ENCODE measurements at regions not wholly inside any gene's neighbourhood (a gene's known extent, or its start where the extent isn't known, plus 50 kb on each side); places are given as distances from the start of the nearest gene placed in this dataset.

DNA sequence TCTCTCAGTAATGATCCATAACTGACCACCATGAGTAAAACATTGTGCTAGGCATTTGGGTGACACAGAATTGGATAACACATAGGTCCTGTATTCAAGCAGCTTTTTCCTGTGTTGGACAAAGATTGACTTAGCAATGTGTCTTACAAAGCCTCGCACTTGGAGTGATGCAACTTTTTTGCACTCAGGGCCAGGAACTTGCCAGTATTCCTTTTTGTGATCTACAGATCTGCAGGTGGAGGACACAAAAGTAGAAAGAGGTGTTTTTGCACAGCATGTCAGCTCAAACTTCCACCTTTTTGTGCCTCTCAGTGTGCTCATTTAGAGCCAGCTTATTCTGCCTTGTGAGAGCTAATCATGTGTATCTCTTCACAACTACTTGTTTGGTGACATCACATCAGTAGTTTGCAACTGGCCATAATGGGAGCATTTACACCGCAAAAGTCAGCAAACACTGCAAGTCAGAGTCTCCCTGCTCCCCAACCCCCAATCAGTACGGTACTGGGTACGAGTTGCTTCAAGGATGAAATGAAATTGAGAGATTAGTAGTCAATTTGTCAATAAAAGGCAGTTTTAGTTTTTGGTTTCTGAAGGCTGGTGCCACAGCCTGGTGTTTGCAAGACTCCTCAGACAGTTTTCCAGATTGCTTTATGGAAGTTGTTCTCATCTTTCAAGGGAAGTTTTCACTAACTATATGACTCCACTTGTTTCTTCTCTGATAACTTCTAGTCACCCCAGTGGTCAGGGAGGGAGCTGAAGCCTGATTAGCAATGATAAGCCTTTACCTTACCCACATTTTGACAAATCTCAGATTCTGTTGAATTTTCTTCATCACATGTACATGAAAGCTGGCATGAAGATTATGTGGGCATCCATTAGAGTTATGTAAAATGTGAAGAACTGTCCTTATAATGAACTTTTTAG, 149.1 kb downstream of the PDCD6IP start:
- Histone ChIP-seq H3K9me3 (ENCODE audit: control insufficient read depth, low read depth, low read length) (no peaks in the 10 kb centered on the region), H3K9ac (ENCODE audit: control insufficient read depth, extremely low read depth, insufficient read depth, low read length) (no peak overlapping the region), H3K79me2 (ENCODE audit: control insufficient read depth, insufficient read depth, low read length) (no peaks in the 10 kb centered on the region), H2AFZ (ENCODE audit: control insufficient read depth, low read length) (no peak overlapping the region), H3K4me2 (ENCODE audit: control insufficient read depth, extremely low read depth, insufficient read depth, low read depth, low read length) (no peak overlapping the region), H3K4me3 (ENCODE audit: control insufficient read depth in 2 of 3, extremely low read depth in 1 of 3, insufficient read depth in 2 of 3, low read depth in 1 of 3, low read length in 3 of 3) (no peak overlapping the region), H3K36me3 (ENCODE audit: control insufficient read depth in 2 of 2, extremely low read depth in 1 of 2, insufficient read depth in 2 of 2, low read length in 2 of 2) (no peaks in the 10 kb centered on the region), H3K9me1 (ENCODE audit: control insufficient read depth, extremely low read depth, insufficient read depth, low read length) (no peaks in the 10 kb centered on the region), H3K4me1 (ENCODE audit: control insufficient read depth, extremely low read depth, insufficient read depth, low read length) (peaks cover 8% of the 10 kb centered on the region), H3K27ac (ENCODE audit: control insufficient read depth, insufficient read depth, low read length) (no peak overlapping the region), H4K20me1 (ENCODE audit: control insufficient read depth, extremely low read depth, insufficient read depth, low read length) (no peaks in the 10 kb centered on the region), H3K27me3 (ENCODE audit: control insufficient read depth, extremely low read depth, insufficient read depth, low read length) (no peaks in the 10 kb centered on the region)
- no peak for DNase-seq (ENCODE audit: low read depth, low spot score)
- TF ChIP-seq, protein P1, sequence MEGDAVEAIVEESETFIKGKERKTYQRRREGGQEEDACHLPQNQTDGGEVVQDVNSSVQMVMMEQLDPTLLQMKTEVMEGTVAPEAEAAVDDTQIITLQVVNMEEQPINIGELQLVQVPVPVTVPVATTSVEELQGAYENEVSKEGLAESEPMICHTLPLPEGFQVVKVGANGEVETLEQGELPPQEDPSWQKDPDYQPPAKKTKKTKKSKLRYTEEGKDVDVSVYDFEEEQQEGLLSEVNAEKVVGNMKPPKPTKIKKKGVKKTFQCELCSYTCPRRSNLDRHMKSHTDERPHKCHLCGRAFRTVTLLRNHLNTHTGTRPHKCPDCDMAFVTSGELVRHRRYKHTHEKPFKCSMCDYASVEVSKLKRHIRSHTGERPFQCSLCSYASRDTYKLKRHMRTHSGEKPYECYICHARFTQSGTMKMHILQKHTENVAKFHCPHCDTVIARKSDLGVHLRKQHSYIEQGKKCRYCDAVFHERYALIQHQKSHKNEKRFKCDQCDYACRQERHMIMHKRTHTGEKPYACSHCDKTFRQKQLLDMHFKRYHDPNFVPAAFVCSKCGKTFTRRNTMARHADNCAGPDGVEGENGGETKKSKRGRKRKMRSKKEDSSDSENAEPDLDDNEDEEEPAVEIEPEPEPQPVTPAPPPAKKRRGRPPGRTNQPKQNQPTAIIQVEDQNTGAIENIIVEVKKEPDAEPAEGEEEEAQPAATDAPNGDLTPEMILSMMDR (optimal IDR thresholded peaks at IDR 0.05 in 1 of 3, IDR thresholded peaks at IDR 0.05 in 1 of 3, conservative IDR thresholded peaks at IDR 0.05 in 1 of 3; ENCODE audit: extremely low read depth in 1 of 3, insufficient read depth in 2 of 3, low read length in 3 of 3): no peak
- TF ChIP-seq EZH2 (IDR thresholded peaks at IDR 0.05; ENCODE audit: low read length): no peak
- dilution Hi-C loops (cut with MboI; ENCODE audit: extremely low pct_ligation_motif_present, low sequenced_read_pairs): no loop called here
- FAIRE-seq: no peak

- DNase-seq (ENCODE audit: low read depth, low spot score) (no peak), FAIRE-seq (peak; percentile 71)
- Histone ChIP-seq H3K79me2 (ENCODE audit: control insufficient read depth, insufficient read depth, low read length) (no peaks in the 10 kb centered on the region), H3K4me3 (ENCODE audit: control insufficient read depth in 2 of 3, extremely low read depth in 1 of 3, insufficient read depth in 2 of 3, low read depth in 1 of 3, low read length in 3 of 3) (no peak overlapping the region), H2AFZ (ENCODE audit: control insufficient read depth, low read length) (no peak overlapping the region), H3K4me1 (ENCODE audit: control insufficient read depth, extremely low read depth, insufficient read depth, low read length) (no peaks in the 10 kb centered on the region), H3K9me1 (ENCODE audit: control insufficient read depth, extremely low read depth, insufficient read depth, low read length) (no peaks in the 10 kb centered on the region), H3K9ac (ENCODE audit: control insufficient read depth, extremely low read depth, insufficient read depth, low read length) (no peak overlapping the region), H3K27ac (ENCODE audit: control insufficient read depth, insufficient read depth, low read length) (no peak overlapping the region), H3K36me3 (ENCODE audit: control insufficient read depth in 2 of 2, extremely low read depth in 1 of 2, insufficient read depth in 2 of 2, low read length in 2 of 2) (no peaks in the 10 kb centered on the region), H3K27me3 (ENCODE audit: control insufficient read depth, extremely low read depth, insufficient read depth, low read length) (no peaks in the 10 kb centered on the region), H4K20me1 (ENCODE audit: control insufficient read depth, extremely low read depth, insufficient read depth, low read length) (no peaks in the 10 kb centered on the region), H3K9me3 (ENCODE audit: control insufficient read depth, low read depth, low read length) (no peaks in the 10 kb centered on the region), H3K4me2 (ENCODE audit: control insufficient read depth, extremely low read depth, insufficient read depth, low read depth, low read length) (no peak overlapping the region)
- dilution Hi-C loops (cut with MboI; ENCODE audit: extremely low pct_ligation_motif_present, low sequenced_read_pairs): no loop called here
- TF ChIP-seq, protein P1 (optimal IDR thresholded peaks at IDR 0.05 in 1 of 3, IDR thresholded peaks at IDR 0.05 in 1 of 3, conservative IDR thresholded peaks at IDR 0.05 in 1 of 3; ENCODE audit: extremely low read depth in 1 of 3, insufficient read depth in 2 of 3, low read length in 3 of 3): no peak
- TF ChIP-seq EZH2 (IDR thresholded peaks at IDR 0.05; ENCODE audit: low read length): no peak
Observed at GRCh38 chr3:33949074-33949473, 150.6 kb downstream of the PDCD6IP start.

Data from keratinocyte (primary cell).